Activated CD4-positive, alpha-beta T cell treated with anti-CD3 and anti-CD28 coated beads for 36 hours (primary cell): ENCODE measurements at regions not wholly inside any gene's neighbourhood (a gene's known extent, or its start where the extent isn't known, plus 50 kb on each side); places are given as distances from the start of the nearest gene placed in this dataset.

Source experiments
- ATAC-seq: fragments of 200-7000 bp; cut with Tn5 transposase; one replicate; pipeline ENCODE4 v1.10.0; 2021; ENCODE audit warnings: mild to moderate bottlenecking, moderate library complexity
- CTCF ChIA-PET: fragments of 350-600 bp; sonication (Branson Sonifier 250); formaldehyde crosslinking; loops from one replicate; lab custom pipeline; 2021; ENCODE audit warnings: antibody characterized with exemption; lab: Charles Lee
- POLR2A ChIA-PET: fragments of 350-600 bp; sonication (Branson Sonifier 250); formaldehyde crosslinking; loops from one replicate; lab custom pipeline; 2021; ENCODE audit warnings: antibody characterized with exemption, inconsistent platforms; lab: Charles Lee
- DNase-seq: peaks from one replicate; pipeline ENCODE4 v3.0.0-alpha.2; 2020
- H3K27ac Mint-ChIP-seq: one replicate; pipeline ENCODE4 v1.8.0; 2021; ENCODE audit warnings: mixed read lengths
- H3K27me3 Mint-ChIP-seq: one replicate; pipeline ENCODE4 v1.8.0; 2021; ENCODE audit warnings: mixed read lengths
- H3K36me3 Mint-ChIP-seq: one replicate; pipeline ENCODE4 v1.8.0; 2021; ENCODE audit warnings: low read depth, mixed read lengths
- H3K4me1 Mint-ChIP-seq: one replicate; pipeline ENCODE4 v1.8.0; 2021; ENCODE audit warnings: mixed read lengths
- H3K4me3 Mint-ChIP-seq: one replicate; pipeline ENCODE4 v1.8.0; 2021; ENCODE audit warnings: mild to moderate bottlenecking, moderate library complexity, mixed read lengths
- H3K9me3 Mint-ChIP-seq: one replicate; pipeline ENCODE4 v1.8.0; 2021; ENCODE audit warnings: low read depth, mixed read lengths
- intact Hi-C, 2 experiments: fragments of 100-400 bp; cut with DNase I in 1 of 2; cut with micrococcal nuclease in 1 of 2; formaldehyde crosslinking; loops; one replicate each; pipeline versions ENCODE4 v1.14.2 to v1.15.1; 2022 to 2024; cut with DNase I, micrococcal nuclease

DNA sequence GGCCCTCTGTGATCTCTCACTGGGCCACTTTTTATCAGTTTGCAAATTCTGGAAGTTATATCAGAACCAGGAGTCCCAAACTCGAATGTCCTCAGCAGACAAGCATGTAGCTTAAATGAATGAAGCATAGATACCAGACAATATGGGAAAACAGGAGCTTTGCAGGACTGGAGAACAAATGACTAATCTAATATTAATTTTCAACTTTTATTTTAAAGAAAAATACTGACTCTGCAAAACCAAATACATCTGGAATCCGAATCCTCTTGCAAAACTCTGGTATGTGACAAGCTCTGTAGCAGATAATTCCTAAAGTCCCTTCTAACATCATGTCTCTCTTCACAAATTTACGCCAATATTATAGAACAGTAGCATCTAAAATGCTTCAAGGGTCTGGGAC lies 427.4 kb downstream of the TTLL7 start:
- Mint-ChIP-seq H3K36me3 (no peaks in the 10 kb centered on the region), H3K27ac (no peak overlapping the region), H3K27me3 (no peaks in the 10 kb centered on the region), H3K9me3 (peaks cover 3% of the 10 kb centered on the region), H3K4me1 (no peaks in the 10 kb centered on the region), H3K4me3 (no peak overlapping the region)
- ATAC-seq (no peak), DNase-seq (no peak)
- POLR2A ChIA-PET = no interaction called here
- intact Hi-C loops = no loop called here
- CTCF ChIA-PET = interaction anchor here (0.6 kb wide), 1 partner anchor 668 kb away, joined by 3 read pairs; no protein-coding TSS in a partner anchor

DNA sequence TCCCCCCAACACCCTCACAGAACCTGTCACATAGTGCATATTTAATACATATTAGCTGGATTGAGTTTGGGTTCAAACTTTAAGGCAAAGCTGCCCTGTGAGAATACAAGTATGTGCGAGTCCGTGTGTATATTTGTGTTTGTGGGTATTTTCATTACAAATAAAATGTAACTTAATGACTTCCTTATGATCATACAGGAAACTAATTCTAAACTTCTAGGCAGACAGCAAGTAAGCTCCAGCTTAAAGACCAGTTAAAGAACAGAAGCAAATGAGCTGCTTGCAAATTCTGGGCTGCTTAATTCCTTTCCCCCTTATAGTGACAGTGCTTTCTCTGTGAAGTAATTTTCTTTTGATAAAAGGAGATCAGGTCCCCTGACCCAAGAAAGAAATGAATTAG lies 437.6 kb downstream of the TTLL7 start:
- Mint-ChIP-seq H3K36me3 (no peaks in the 10 kb centered on the region), H3K9me3 (no peaks in the 10 kb centered on the region), H3K4me1 (no peaks in the 10 kb centered on the region), H3K27ac (no peak overlapping the region), H3K4me3 (no peak overlapping the region), H3K27me3 (no peaks in the 10 kb centered on the region)
- ATAC-seq (no peak), DNase-seq (no peak)
- intact Hi-C loops = no loop called here
- POLR2A ChIA-PET = no interaction called here
- CTCF ChIA-PET = interaction anchor here (1.0 kb wide), 1 partner anchor 14 kb away, joined by 3 read pairs; no protein-coding TSS in a partner anchor

DNA sequence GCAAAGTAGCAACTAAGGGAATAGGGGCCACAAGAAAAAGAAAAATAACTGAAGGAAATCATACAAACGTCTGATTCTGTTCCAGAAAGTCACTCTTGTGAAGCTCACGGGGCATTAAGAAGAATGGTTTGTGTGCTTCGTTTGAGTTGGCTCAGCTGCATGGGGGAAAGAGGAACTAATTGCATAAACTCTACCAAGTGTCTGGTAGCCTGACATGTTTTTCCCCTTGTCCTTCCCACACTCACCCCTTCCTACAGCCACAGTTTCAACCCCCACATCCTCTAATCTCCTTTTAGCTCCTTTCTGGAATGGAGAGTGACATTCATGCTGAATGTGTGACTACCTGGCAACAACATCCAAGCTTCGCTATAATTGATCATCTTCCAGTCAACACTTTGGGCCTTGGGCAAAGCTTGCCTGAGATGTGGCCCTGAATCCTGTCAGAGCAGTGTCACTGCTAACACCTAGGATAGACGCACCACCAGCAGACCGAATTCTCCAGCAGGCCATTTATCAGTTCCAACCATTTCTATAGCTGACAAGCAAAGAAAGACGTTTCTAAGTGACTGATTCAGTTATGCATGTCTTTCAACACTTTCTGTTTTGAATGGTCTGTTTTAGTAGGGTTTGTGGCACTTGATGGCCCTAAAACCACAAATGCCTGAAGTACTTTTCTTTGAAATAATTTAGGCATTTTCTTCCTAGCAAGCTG lies 439.6 kb downstream of the TTLL7 start:
- Mint-ChIP-seq H3K36me3 (no peaks in the 10 kb centered on the region), H3K9me3 (no peaks in the 10 kb centered on the region), H3K27me3 (no peaks in the 10 kb centered on the region), H3K4me3 (no peak overlapping the region), H3K4me1 (no peaks in the 10 kb centered on the region), H3K27ac (no peak overlapping the region)
- intact Hi-C loops = no loop called here
- ChIA-PET CTCF (interaction anchor here (0.6 to 1.2 kb wide), 4 partner anchors 51 to 1467 kb away, joined by 3 read pairs; no protein-coding TSS in a partner anchor), POLR2A (interaction anchor here (0.6 kb wide), 1 partner anchor 828 kb away, joined by 3 read pairs; no protein-coding TSS in a partner anchor)
- DNase-seq (no peak), ATAC-seq (no peak)

- Mint-ChIP-seq H3K27ac (no peak overlapping the region), H3K36me3 (no peaks in the 10 kb centered on the region), H3K4me3 (no peak overlapping the region), H3K9me3 (peaks cover 2% of the 10 kb centered on the region), H3K27me3 (no peaks in the 10 kb centered on the region), H3K4me1 (no peaks in the 10 kb centered on the region)
- intact Hi-C loops = no loop called here
- no peak for DNase-seq
- ChIA-PET POLR2A (no interaction called here), CTCF (no interaction called here)
- ATAC-seq = no peak
Observed at GRCh38 chr1:83555871-83556270, 443.1 kb downstream of the TTLL7 start.

DNA sequence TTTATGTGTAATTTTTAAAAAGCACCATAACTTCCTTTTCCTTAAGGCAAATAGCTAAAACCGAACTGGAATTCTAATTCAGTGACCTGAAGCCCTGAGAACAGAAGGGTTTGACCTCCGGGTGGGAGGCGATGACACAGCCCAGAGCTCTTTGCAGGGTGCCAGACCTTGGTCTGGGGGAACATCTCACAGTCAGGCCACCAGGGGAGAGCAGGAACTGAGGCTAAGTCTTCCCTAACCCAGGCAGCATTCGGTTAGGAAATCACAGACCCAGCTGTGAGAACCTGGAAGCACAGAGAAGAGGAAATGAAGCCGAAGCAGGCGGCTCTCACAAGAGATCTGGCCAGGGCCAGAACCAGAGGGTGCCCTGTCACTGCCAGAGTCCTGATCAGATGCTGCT lies 444.8 kb downstream of the TTLL7 start:
- ATAC-seq = no peak
- no peaks in the 10 kb centered on the region for H3K4me1 Mint-ChIP-seq
- CTCF ChIA-PET = no interaction called here
- H3K27ac Mint-ChIP-seq = no peak overlapping the region
- H3K27me3 Mint-ChIP-seq = no peaks in the 10 kb centered on the region
- POLR2A ChIA-PET = no interaction called here
- peaks cover 3% of the 10 kb centered on the region for H3K9me3 Mint-ChIP-seq
- DNase-seq = no peak
- no peaks in the 10 kb centered on the region for H3K36me3 Mint-ChIP-seq
- intact Hi-C loops = no loop called here
- no peak overlapping the region for H3K4me3 Mint-ChIP-seq

- ATAC-seq = no peak
- Mint-ChIP-seq H3K36me3 (no peaks in the 10 kb centered on the region), H3K4me3 (no peak overlapping the region), H3K27ac (no peak overlapping the region), H3K9me3 (peaks cover 3% of the 10 kb centered on the region), H3K27me3 (no peaks in the 10 kb centered on the region), H3K4me1 (no peaks in the 10 kb centered on the region)
- intact Hi-C loops = no loop called here
- ChIA-PET CTCF (no interaction called here), POLR2A (no interaction called here)
- no peak for DNase-seq
Observed at GRCh38 chr1:83552820-83553219, 446.1 kb downstream of the TTLL7 start.

DNA sequence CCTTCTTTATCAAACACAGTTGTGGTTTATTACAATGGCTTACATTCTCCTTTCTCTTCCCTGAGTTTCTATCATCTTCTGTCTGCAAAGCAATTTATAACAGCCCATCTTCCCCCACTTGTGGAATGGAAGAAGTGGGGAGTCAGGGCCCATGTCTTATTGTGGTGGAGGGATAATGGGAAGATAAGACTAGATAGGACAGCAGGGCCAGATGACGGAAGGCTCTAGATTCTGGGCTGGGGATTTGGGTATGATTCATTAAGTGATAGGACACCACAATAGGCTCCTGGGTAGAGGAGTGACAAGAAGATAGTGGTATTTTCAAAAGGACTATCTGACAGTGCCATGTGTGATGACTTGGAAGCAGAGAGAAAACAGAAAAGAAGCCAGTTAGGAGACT lies 450.6 kb downstream of the TTLL7 start:
- H3K36me3 Mint-ChIP-seq = no peaks in the 10 kb centered on the region
- ATAC-seq (no peak), DNase-seq (no peak)
- peaks cover 5% of the 10 kb centered on the region for H3K4me1 Mint-ChIP-seq
- intact Hi-C loops = no loop called here
- ChIA-PET POLR2A (no interaction called here), CTCF (no interaction called here)
- no peak overlapping the region for H3K27ac Mint-ChIP-seq
- H3K27me3 Mint-ChIP-seq = no peaks in the 10 kb centered on the region
- H3K9me3 Mint-ChIP-seq = peaks cover 3% of the 10 kb centered on the region
- H3K4me3 Mint-ChIP-seq = no peak overlapping the region

DNA sequence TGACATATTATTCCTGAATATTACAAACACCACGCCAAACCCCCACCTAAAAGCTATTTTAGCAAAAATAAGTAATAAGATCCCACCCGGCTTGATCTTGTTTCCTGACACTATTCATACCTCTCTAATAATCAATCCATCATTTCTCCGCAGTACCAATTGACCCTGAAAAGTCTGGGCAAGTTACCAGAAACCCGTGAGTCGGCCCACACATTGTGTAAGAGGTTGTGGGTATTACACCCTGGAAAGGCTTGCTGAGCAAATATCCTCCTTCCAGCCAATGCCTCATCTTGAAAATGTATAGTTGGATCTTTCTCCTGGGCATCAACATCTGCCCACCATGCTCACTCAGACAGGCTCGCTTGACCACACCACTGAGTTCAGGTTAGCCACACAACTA lies 451.0 kb downstream of the TTLL7 start:
- H3K9me3 Mint-ChIP-seq = peaks cover 3% of the 10 kb centered on the region
- no peaks in the 10 kb centered on the region for H3K36me3 Mint-ChIP-seq
- intact Hi-C loops = no loop called here
- no peaks in the 10 kb centered on the region for H3K27me3 Mint-ChIP-seq
- DNase-seq = no peak
- no peak for ATAC-seq
- ChIA-PET POLR2A (no interaction called here), CTCF (no interaction called here)
- no peak overlapping the region for H3K27ac Mint-ChIP-seq
- H3K4me3 Mint-ChIP-seq = no peak overlapping the region
- peaks cover 6% of the 10 kb centered on the region for H3K4me1 Mint-ChIP-seq

DNA sequence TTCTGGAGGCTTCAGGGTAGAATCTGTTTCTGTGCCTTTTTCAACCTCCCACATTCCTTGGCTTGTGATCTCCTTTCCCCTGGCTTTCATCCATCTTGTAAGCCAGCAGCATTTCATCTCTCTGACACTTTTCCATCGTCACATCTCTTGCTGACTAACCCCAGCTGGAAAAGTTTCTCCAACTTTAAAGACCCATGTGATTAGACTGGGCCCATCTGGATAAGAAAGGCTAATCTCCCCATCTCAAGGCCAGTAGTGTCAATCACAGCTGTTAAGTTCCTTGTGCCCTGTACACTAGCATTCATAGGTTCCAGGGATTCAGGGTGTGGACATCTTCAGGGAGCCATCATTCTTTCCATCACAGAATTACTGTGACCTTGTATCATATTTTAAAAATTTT lies 452.1 kb downstream of the TTLL7 start:
- Mint-ChIP-seq H3K4me1 (peaks cover 6% of the 10 kb centered on the region), H3K27ac (no peak overlapping the region), H3K4me3 (no peak overlapping the region), H3K27me3 (no peaks in the 10 kb centered on the region), H3K9me3 (peaks cover 3% of the 10 kb centered on the region), H3K36me3 (no peaks in the 10 kb centered on the region)
- POLR2A ChIA-PET = no interaction called here
- DNase-seq = no peak
- CTCF ChIA-PET = no interaction called here
- intact Hi-C loops = no loop called here
- no peak for ATAC-seq

- Mint-ChIP-seq H3K27ac (no peak overlapping the region), H3K4me3 (no peak overlapping the region), H3K4me1 (peaks cover 6% of the 10 kb centered on the region), H3K9me3 (no peaks in the 10 kb centered on the region), H3K27me3 (no peaks in the 10 kb centered on the region), H3K36me3 (no peaks in the 10 kb centered on the region)
- ChIA-PET POLR2A (no interaction called here), CTCF (interaction anchor here (1.0 kb wide), 1 partner anchor 21 kb away, joined by 3 read pairs; no protein-coding TSS in a partner anchor)
- ATAC-seq (no peak), DNase-seq (no peak)
- intact Hi-C loops = no loop called here
Observed at GRCh38 chr1:83545066-83545862, 453.7 kb downstream of the TTLL7 start.

DNA sequence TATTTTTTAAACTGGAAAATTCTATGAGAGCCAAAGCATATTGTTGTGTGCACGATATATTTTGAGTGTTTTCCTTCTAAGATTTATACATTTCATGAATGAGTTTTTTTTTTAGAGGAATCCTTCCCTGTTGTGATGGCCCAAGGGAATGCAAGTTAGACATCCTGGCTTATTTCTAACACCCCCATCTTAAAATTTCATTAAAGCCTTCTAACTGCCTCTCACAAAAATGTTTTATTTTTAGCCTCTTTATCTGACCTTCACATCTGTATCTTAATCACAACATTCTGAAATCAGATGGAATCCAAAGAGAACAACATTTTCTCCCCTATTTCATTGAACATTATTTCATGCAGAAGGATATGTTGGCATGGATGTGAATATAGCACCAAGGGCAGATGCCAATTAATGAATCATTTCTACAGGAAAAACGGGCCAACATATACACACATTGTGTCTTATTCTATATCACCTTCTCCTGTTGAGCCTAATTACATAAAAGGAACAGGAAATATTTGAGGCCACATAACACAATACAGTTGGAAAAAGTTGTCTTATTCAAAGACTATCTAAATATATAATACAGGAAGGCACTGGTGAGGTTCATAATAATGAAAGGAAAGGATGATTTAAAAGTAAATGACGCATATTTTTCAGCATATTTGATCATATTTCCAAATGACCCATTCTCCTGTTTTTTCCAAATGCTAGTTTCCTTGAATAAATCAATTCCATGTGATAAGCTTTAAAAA lies 455.5 kb downstream of the TTLL7 start:
- DNase-seq (no peak), ATAC-seq (no peak)
- CTCF ChIA-PET = no interaction called here
- Mint-ChIP-seq H3K27ac (no peak overlapping the region), H3K27me3 (no peaks in the 10 kb centered on the region), H3K4me3 (no peak overlapping the region), H3K9me3 (no peaks in the 10 kb centered on the region), H3K4me1 (peaks cover 6% of the 10 kb centered on the region), H3K36me3 (no peaks in the 10 kb centered on the region)
- POLR2A ChIA-PET = no interaction called here
- intact Hi-C loops = no loop called here
